ENCODE measurements at regions not wholly inside any gene's neighbourhood (a gene's known extent, or its start where the extent isn't known, plus 50 kb on each side); places are given as distances from the start of the nearest gene placed in this dataset.

DNA sequence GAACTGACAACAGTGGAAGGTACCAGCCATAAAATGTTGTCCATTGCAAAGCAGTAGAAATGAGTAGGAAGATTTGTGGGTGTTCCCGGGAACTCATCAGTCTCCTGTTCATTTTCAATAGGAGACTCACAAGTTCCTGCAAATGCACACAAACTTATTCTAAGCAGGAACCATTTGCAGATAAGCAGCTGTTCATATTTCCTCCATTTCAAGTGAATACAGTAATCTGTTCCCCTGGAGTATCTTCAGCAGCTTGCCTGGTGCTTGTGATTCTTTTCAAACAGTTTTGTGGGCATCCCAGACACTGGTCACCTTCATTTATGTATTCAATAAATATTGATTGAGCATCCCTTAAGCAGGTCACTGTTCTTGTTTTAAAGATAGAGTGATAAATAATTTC is 1315.5 kb upstream of the C9orf72 start:
- Histone ChIP-seq H3K36me3 (ENCODE audit: low read depth, missing control alignments) (no peaks in the 10 kb centered on the region), H3K27me3 (no peaks in the 10 kb centered on the region), H3K4me3 (no peak overlapping the region), H3K27ac (no peak overlapping the region), H3K9me3 (no peaks in the 10 kb centered on the region), H3K4me1 (no peaks in the 10 kb centered on the region)
- TF ChIP-seq POLR2A (IDR thresholded peaks at IDR 0.05) = no peak
- TF ChIP-seq, protein P1, sequence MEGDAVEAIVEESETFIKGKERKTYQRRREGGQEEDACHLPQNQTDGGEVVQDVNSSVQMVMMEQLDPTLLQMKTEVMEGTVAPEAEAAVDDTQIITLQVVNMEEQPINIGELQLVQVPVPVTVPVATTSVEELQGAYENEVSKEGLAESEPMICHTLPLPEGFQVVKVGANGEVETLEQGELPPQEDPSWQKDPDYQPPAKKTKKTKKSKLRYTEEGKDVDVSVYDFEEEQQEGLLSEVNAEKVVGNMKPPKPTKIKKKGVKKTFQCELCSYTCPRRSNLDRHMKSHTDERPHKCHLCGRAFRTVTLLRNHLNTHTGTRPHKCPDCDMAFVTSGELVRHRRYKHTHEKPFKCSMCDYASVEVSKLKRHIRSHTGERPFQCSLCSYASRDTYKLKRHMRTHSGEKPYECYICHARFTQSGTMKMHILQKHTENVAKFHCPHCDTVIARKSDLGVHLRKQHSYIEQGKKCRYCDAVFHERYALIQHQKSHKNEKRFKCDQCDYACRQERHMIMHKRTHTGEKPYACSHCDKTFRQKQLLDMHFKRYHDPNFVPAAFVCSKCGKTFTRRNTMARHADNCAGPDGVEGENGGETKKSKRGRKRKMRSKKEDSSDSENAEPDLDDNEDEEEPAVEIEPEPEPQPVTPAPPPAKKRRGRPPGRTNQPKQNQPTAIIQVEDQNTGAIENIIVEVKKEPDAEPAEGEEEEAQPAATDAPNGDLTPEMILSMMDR (IDR thresholded peaks at IDR 0.05) = no peak
- 76 to 87% methylated on average over 1 of the region's 1 CpG for WGBS, 2 donors
- DNase-seq = no peak
- intact Hi-C loops (cut with DNase I; ENCODE audit: low total_unique reads) = no loop called here

DNA sequence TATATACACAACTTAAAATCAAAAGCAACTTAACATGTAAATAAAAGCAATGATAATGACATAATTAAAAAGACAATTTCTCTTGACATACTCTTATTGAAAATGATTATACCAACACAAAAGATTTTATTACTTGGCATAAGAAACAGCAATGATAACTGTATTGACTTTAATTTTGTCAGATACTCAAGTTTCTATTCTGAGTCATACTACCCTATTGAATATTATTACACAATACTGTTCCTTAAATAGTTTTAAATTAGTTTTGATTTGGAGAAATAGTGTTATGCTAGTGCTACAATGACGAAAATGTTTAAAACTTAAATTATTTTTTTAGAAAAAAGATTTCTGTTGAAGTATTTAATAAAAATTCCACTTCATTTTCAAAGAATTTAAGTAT is 1319.3 kb upstream of the C9orf72 start:
- no peak for TF ChIP-seq POLR2A (IDR thresholded peaks at IDR 0.05)
- TF ChIP-seq, protein P1 (IDR thresholded peaks at IDR 0.05) = no peak
- Histone ChIP-seq H3K9me3 (no peaks in the 10 kb centered on the region), H3K4me3 (no peak overlapping the region), H3K27ac (no peak overlapping the region), H3K27me3 (no peaks in the 10 kb centered on the region), H3K36me3 (ENCODE audit: low read depth, missing control alignments) (no peaks in the 10 kb centered on the region), H3K4me1 (no peaks in the 10 kb centered on the region)
- no peak for DNase-seq
- WGBS, 2 donors = 81 to 91% methylated on average over 1 of the region's 1 CpG
- intact Hi-C loops (cut with DNase I; ENCODE audit: low total_unique reads) = no loop called here

DNA sequence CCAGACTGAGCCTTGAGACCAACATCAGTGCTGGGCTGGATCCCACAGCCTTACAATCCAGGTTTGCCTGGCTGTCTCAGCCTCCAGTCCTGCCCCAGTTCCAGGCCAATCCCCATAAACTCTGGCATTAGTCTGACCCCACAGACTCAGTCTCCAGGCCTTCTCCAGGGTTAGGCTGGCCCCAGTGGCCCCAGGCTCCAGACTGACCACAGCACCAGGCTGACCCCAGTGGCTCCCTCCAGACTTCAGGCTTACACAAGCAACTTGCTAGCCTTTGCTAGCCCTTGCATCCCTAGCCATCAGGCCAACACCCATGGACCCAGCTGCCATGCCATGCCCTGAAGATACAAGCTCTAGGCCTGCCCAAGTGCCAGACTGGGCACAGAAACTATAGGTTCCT is 1326.0 kb upstream of the C9orf72 start:
- Histone ChIP-seq H3K27ac (no peak overlapping the region), H3K27me3 (no peaks in the 10 kb centered on the region), H3K36me3 (ENCODE audit: low read depth, missing control alignments) (no peaks in the 10 kb centered on the region), H3K4me1 (no peaks in the 10 kb centered on the region), H3K9me3 (no peaks in the 10 kb centered on the region), H3K4me3 (no peak overlapping the region)
- intact Hi-C loops (cut with DNase I; ENCODE audit: low total_unique reads) = no loop called here
- no peak for DNase-seq
- no peak for TF ChIP-seq POLR2A (IDR thresholded peaks at IDR 0.05)
- TF ChIP-seq, protein P1 (IDR thresholded peaks at IDR 0.05) = no peak

DNA sequence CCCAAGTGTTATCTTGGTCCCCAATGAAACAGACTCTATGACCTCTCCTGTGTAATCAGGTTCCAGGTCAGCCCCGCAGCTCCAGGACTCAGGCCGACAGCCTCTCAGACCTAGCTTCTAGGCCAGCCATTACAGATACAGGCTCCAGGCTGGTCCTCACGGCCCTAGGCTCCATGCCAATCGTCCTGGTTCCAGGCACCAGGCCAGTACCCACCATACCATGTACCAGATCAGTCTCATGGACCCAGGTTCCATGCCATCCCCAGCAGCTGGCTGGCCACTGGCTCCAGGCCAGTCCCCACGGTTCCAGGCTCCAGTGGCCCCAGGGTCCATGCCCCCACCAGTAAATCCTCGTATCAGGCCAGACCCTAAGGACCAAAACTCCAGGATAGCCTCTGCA is 1326.6 kb upstream of the C9orf72 start:
- WGBS, 2 donors = 7 to 80% methylated on average over 2 to 6 of the region's 6 CpGs
- DNase-seq = no peak
- Histone ChIP-seq H3K4me1 (no peaks in the 10 kb centered on the region), H3K27me3 (no peaks in the 10 kb centered on the region), H3K4me3 (no peak overlapping the region), H3K9me3 (no peaks in the 10 kb centered on the region), H3K27ac (no peak overlapping the region), H3K36me3 (ENCODE audit: low read depth, missing control alignments) (no peaks in the 10 kb centered on the region)
- TF ChIP-seq, protein P1 (IDR thresholded peaks at IDR 0.05) = no peak
- no peak for TF ChIP-seq POLR2A (IDR thresholded peaks at IDR 0.05)
- intact Hi-C loops (cut with DNase I; ENCODE audit: low total_unique reads) = no loop called here

DNA sequence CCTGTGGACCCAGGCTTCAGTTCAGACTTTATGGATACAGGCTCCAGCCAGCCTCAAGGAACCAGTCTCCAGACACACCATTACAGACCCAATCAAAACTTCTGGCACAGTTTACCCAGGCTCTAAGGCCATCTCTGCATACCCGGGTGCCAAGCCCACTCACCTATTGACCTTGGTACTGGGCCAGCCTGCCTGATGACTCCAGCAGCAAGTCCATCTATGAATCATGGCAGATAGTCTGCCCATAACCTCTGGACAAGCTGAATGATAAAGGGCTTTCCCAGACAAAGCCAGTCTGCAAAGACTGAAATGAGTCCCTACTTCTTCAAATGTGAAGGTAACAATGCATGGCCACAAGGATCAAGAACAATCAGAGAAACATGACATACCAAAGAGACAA is 1327.1 kb upstream of the C9orf72 start:
- intact Hi-C loops (cut with DNase I; ENCODE audit: low total_unique reads) = no loop called here
- Histone ChIP-seq H3K27me3 (no peaks in the 10 kb centered on the region), H3K36me3 (ENCODE audit: low read depth, missing control alignments) (no peaks in the 10 kb centered on the region), H3K4me1 (no peaks in the 10 kb centered on the region), H3K27ac (no peak overlapping the region), H3K9me3 (no peaks in the 10 kb centered on the region), H3K4me3 (no peak overlapping the region)
- WGBS, 2 donors = 0% methylated on average over 1 of the region's 1 CpG; no CpG with 5 or more reads in 1 of the 2 donors
- TF ChIP-seq, protein P1 (IDR thresholded peaks at IDR 0.05) = no peak
- TF ChIP-seq POLR2A (IDR thresholded peaks at IDR 0.05) = no peak
- no peak for DNase-seq

All from testis (tissue), 2 donors.